Body of pancreas (tissue), 4 donors: ENCODE measurements at regions not wholly inside any gene's neighbourhood (a gene's known extent, or its start where the extent isn't known, plus 50 kb on each side); places are given as distances from the start of the nearest gene placed in this dataset.

Source experiments
- CTCF ChIP-seq, 7 experiments: fragments of 450-650 bp in 4 of 7; fragments of 200-600 bp in 3 of 7; sonication (generic) in 3 of 7; IDR thresholded peaks; one replicate each; pipeline ENCODE4 v1.5.1; 2016 to 2019; ENCODE audit warnings: antibody characterized with exemption in 7 of 7
- POLR2A ChIP-seq, 3 donors: fragments of 450-650 bp; IDR thresholded peaks; one replicate each; pipeline ENCODE4 v1.6.1; 2016; ENCODE audit warnings: antibody characterized with exemption in 3 of 3, mild to moderate bottlenecking in 2 of 3

GRCh38 chr2:147594038-147594437 is 250.8 kb upstream of the ACVR2A start:
- TF ChIP-seq CTCF (IDR thresholded peaks at IDR 0.05) (no peak), POLR2A (IDR thresholded peaks at IDR 0.05) (no peak)
